GM12878 (cell line): ENCODE measurements at regions not wholly inside any gene's neighbourhood (a gene's known extent, or its start where the extent isn't known, plus 50 kb on each side); places are given as distances from the start of the nearest gene placed in this dataset.

Experiments
- ATAC-seq: fragments of 200-7000 bp; cut with Tn5 transposase; 3 replicates; pipeline ENCODE4 v1.9.1; 2020; ENCODE audit warnings: mild to moderate bottlenecking, moderate library complexity
- BruUV-seq: library from RNA; stranded (reverse); fragments of 400-500 nt; replicated peaks from 2 replicates; lab custom pipeline; 2021; lab: Mats Ljungman, UMichigan
- CTCF ChIA-PET: fragments of 300-600 bp; sonication (Branson Sonifier 250); formaldehyde crosslinking; extraction: SDS; loops from one replicate; lab custom pipeline; 2021; ENCODE audit warnings: inconsistent platforms; lab: Yijun Ruan, JAX
- POLR2A ChIA-PET: fragments of 350-600 bp; formaldehyde crosslinking; extraction: SDS; loops from one replicate; lab custom pipeline; 2021; ENCODE audit warnings: inconsistent platforms; lab: Charles Lee
- RAD21 ChIA-PET: fragments of 300-600 bp; sonication (Branson Sonifier 250); formaldehyde crosslinking; loops from one replicate; lab custom pipeline; 2023; ENCODE audit warnings: antibody characterized with exemption; ENCODE audit not compliant: unreplicated experiment; lab: Charles Lee
- SMC1A ChIA-PET: fragments of 300-600 bp; sonication (Branson Sonifier 250); formaldehyde crosslinking; loops from one replicate; lab custom pipeline; 2023; ENCODE audit not compliant: unreplicated experiment, uncharacterized antibody; lab: Charles Lee
- DNase-seq: peaks from one replicate; pipeline ENCODE4 v3.0.0-alpha.2; 2011; ENCODE audit warnings: low read depth, low spot score
- FAIRE-seq: peaks from 3 replicates; lab custom pipeline; 2011; peaks lifted over from hg19 to GRCh38; lab: Jason Lieb, UNC
- H2AFZ ChIP-seq: 2 replicates; pipeline ENCODE4 v1.6.0; 2011; ENCODE audit warnings: low read depth, low read length, control low read depth; ENCODE audit not compliant: control insufficient read depth
- H3K27ac ChIP-seq: 2 replicates; pipeline ENCODE4 v1.5.1; 2011; ENCODE audit warnings: control low read depth; ENCODE audit not compliant: control insufficient read depth, insufficient read depth
- H3K27me3 ChIP-seq, 2 experiments: replicated peaks in 1 of 2; 2 replicates each; pipeline versions ENCODE4 v1.6.0 to v1.6.1; 2011; ENCODE audit warnings: low read length in 1 of 2; ENCODE audit not compliant: control insufficient read depth in 2 of 2, insufficient read depth in 2 of 2
- H3K36me3 ChIP-seq, 2 experiments: 2 replicates each; pipeline ENCODE4 v1.5.1; 2011; ENCODE audit warnings: low read length in 1 of 2; ENCODE audit not compliant: control insufficient read depth in 2 of 2, insufficient read depth in 2 of 2
- H3K4me1 ChIP-seq: 2 replicates; pipeline ENCODE4 v1.6.1; 2011; ENCODE audit warnings: mild to moderate bottlenecking, low read length, moderate library complexity, mixed read lengths; ENCODE audit not compliant: control insufficient read depth, insufficient read depth
- H3K4me2 ChIP-seq: 2 replicates; pipeline ENCODE4 v1.6.0; 2011; ENCODE audit warnings: control low read depth; ENCODE audit not compliant: control insufficient read depth, insufficient read depth
- H3K4me3 ChIP-seq: fragments of 200-600 bp; sonication (generic); 2 replicates; pipeline ENCODE4 v1.5.1; 2016
- H3K79me2 ChIP-seq: 2 replicates; pipeline ENCODE4 v1.6.0; 2011; ENCODE audit warnings: low read length; ENCODE audit not compliant: control insufficient read depth, insufficient read depth
- H3K9ac ChIP-seq: 2 replicates; pipeline ENCODE4 v1.8.0; 2011; ENCODE audit warnings: low read length, control low read depth, mixed read lengths; ENCODE audit not compliant: control insufficient read depth, insufficient read depth
- H3K9me3 ChIP-seq: replicated peaks from 3 replicates; pipeline ENCODE4 v1.5.1; 2011; ENCODE audit warnings: mild to moderate bottlenecking, low read length; ENCODE audit not compliant: control insufficient read depth, insufficient read depth
- H4K20me1 ChIP-seq: 2 replicates; pipeline ENCODE4 v1.6.0; 2011; ENCODE audit not compliant: control insufficient read depth, insufficient read depth
- BACH1 ChIP-seq: fragments of 450-650 bp; IDR thresholded peaks from 2 replicates; pipeline ENCODE4 v1.6.1; 2017; ENCODE audit warnings: mild to moderate bottlenecking, borderline replicate concordance
- DPF2 ChIP-seq: fragments of 450-650 bp; IDR thresholded peaks from 2 replicates; pipeline ENCODE4 v1.6.1; 2017; ENCODE audit warnings: mild to moderate bottlenecking
- JUND ChIP-seq: IDR thresholded peaks from 2 replicates; pipeline ENCODE4 v1.6.1; 2012; ENCODE audit warnings: low read depth, mild to moderate bottlenecking, low read length, improper control_type of control experiment, moderate library complexity
- NR2C2 ChIP-seq: IDR thresholded peaks from 2 replicates; pipeline ENCODE4 v1.6.1; 2011; ENCODE audit warnings: borderline replicate concordance, low read depth; ENCODE audit not compliant: control insufficient read depth, insufficient read length
- RFX5 ChIP-seq: IDR thresholded peaks from 2 replicates; pipeline ENCODE4 v1.6.1; 2011; ENCODE audit warnings: low read depth, low read length, improper control_type of control experiment
- SREBF1 ChIP-seq: IDR thresholded peaks from 2 replicates; pipeline ENCODE4 v1.6.1; 2012; ENCODE audit warnings: mild to moderate bottlenecking, low read length
- STAT1 ChIP-seq: fragments of 450-650 bp; conservative IDR thresholded peaks from 2 replicates; pipeline ENCODE4 v1.6.1; 2014; ENCODE audit warnings: antibody characterized with exemption, mild to moderate bottlenecking
- TCF3 ChIP-seq: IDR thresholded peaks from 2 replicates; pipeline ENCODE4 v1.6.1; 2012; ENCODE audit warnings: low read depth, mild to moderate bottlenecking, low read length, borderline replicate concordance; ENCODE audit not compliant: insufficient read depth
- WGBS: methylation state at CpG from one replicate; pipeline ENCODE4 v1.1.6; 2016; ENCODE audit warnings: low lambda C conversion rate; ENCODE audit not compliant: insufficient replicate concordance, insufficient coverage; ENCODE audit errors: missing lambda C conversion rate; 5-methylcytosine and 5-hydroxymethylcytosine counted together
- in situ Hi-C: fragments of 300-500 bp; cut with MboI; formaldehyde crosslinking; loops from 9 replicates; pipeline ENCODE4 v1.14.3; 2018; ENCODE audit warnings: mixed read lengths
- intact Hi-C: fragments of 100-400 bp; cut with micrococcal nuclease; formaldehyde crosslinking; loops from one replicate; pipeline ENCODE4 v1.14.2; 2022; ENCODE audit not compliant: unreplicated experiment
- TF ChIP-seq, protein P1 (sequence below): fragments of 450-650 bp; IDR thresholded peaks from 2 replicates; pipeline ENCODE4 v1.6.1; 2016; ENCODE audit warnings: mild to moderate bottlenecking
- TF ChIP-seq, protein P2 (sequence below): IDR thresholded peaks from 2 replicates; pipeline ENCODE4 v1.6.1; 2011; ENCODE audit warnings: low read depth, low read length, improper control_type of control experiment, borderline replicate concordance

DNA sequence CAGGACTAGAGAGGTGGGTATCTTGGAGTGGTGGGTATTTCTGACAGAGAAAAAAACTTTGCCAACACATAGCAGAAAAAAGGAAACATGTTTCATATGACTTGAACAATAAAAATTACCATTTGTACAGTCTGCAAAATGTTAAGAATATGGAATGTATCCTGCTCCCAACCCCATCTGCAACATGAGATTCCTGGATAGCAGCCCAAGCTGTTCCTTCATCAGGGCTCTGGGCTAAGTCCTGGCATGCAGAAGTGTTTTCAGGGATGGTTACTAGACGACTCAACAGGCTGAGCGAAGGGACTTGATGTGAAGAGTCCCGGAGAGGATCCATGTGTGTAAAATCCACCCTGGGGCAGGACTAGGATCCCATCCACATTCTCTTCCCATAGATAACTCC lies 121.0 kb upstream of the IRX3 start (continued):
- TF ChIP-seq, protein P1, sequence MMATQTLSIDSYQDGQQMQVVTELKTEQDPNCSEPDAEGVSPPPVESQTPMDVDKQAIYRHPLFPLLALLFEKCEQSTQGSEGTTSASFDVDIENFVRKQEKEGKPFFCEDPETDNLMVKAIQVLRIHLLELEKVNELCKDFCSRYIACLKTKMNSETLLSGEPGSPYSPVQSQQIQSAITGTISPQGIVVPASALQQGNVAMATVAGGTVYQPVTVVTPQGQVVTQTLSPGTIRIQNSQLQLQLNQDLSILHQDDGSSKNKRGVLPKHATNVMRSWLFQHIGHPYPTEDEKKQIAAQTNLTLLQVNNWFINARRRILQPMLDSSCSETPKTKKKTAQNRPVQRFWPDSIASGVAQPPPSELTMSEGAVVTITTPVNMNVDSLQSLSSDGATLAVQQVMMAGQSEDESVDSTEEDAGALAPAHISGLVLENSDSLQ = no peak

DNA sequence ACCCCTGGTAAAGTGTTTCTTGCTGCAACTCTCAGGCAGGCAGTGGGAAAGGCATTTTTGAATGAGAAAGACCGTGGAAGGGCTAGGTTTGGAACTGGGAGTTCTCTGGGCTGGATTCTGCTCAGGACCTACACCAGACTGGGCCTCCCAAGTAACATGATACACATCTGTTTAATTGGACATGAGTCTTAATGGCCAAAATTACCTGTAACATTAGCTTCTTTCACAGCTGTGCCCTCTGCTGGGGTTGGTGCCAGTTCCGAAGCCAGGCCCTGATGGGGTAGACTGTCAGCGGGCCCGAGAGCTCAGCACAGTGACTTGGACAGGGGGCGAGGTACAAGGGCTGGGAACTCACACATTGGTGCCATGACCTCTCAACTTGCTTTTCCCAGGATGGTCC lies 118.9 kb upstream of the IRX3 start:
- Histone ChIP-seq H3K4me2 (no peak overlapping the region), H3K27ac (no peak overlapping the region), H3K36me3 (no peaks in the 10 kb centered on the region), H3K4me1 (no peaks in the 10 kb centered on the region), H3K9ac (no peak overlapping the region), H2AFZ (no peak overlapping the region), H3K4me3 (no peak overlapping the region), H3K79me2 (no peaks in the 10 kb centered on the region), H3K9me3 (no peaks in the 10 kb centered on the region), H3K27me3 (no peaks in the 10 kb centered on the region), H4K20me1 (no peaks in the 10 kb centered on the region)
- DNase-seq = no peak
- intact Hi-C loops (no loop called here), in situ Hi-C loops (no loop called here)
- no peak for FAIRE-seq
- SMC1A ChIA-PET = no interaction called here
- RAD21 ChIA-PET = no interaction called here
- BruUV-seq = no TSS peak
- CTCF ChIA-PET = no interaction called here
- no peak for ATAC-seq
- POLR2A ChIA-PET = no interaction called here
- TF ChIP-seq RFX5 (no peak), TCF3 (no peak), JUND (no peak), BACH1 (no peak), SREBF1 (no peak), STAT1 (no peak), NR2C2 (no peak), DPF2 (no peak)
- TF ChIP-seq, protein P2, sequence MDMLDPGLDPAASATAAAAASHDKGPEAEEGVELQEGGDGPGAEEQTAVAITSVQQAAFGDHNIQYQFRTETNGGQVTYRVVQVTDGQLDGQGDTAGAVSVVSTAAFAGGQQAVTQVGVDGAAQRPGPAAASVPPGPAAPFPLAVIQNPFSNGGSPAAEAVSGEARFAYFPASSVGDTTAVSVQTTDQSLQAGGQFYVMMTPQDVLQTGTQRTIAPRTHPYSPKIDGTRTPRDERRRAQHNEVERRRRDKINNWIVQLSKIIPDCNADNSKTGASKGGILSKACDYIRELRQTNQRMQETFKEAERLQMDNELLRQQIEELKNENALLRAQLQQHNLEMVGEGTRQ = no peak
- WGBS = 42% methylated on average over 5 of the region's 5 CpGs
